ENCODE measurements at regions not wholly inside any gene's neighbourhood (a gene's known extent, or its start where the extent isn't known, plus 50 kb on each side); places are given as distances from the start of the nearest gene placed in this dataset.

DNA sequence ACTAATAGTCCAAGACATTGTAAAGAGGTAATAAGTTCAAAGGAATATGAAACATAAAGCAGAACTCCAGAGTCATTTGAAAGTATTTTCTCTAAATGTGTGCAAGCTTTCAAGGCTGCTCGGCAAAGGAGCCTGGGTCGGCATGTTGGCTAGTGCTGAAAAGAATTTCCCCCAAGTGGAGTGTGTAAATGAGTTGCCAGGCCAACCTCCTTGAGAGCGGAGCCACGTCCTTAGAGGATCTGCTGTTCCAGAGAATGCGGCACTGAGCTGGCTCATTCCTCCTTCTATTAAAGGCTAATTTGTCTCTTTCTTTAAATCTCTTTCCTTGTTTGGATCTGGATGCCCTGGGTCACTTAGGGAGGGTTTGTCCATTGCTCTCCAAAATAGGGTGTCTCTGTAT, 127.5 kb downstream of the RDH14 start:
- DNase-seq (ENCODE audit: low spot score), result no peak
- intact Hi-C loops (cut with DNase I), result no loop called here

DNA sequence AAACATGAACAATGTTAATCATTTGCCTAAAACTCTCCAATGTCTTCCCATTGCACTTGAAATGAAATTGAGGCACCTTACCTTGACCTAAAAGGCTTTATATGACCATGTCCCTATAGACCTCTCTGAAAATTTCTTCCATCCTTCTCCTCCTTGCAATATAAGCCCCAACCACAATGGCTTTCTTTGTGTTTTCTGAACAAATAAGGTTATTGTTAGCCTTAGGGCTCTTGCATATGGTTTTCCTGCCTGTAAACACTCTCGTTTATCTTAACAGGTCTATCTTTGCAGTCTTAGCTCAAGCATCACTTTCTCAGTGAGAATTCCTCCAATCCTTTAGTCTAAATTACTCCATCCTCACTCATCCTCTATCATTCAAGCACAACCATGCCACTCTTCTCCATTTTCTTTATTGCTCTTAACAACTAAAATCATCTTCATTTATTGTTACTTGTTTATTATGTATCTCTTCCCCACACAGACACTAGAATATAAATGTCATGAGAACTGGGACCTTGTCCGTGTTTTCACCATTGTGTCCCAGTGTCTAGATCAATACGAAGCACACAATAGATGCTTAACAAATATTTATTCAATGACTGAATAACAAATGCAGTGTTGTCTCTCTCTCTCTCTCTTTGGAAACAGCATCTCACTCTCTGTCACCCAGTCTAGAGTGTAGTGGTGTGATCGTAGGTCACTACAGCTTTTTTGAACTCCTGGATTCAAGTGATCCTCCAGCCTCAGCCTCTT, 129.3 kb downstream of the RDH14 start:
- intact Hi-C loops (cut with DNase I), result no loop called here
- no peak for DNase-seq (ENCODE audit: low spot score)

DNA sequence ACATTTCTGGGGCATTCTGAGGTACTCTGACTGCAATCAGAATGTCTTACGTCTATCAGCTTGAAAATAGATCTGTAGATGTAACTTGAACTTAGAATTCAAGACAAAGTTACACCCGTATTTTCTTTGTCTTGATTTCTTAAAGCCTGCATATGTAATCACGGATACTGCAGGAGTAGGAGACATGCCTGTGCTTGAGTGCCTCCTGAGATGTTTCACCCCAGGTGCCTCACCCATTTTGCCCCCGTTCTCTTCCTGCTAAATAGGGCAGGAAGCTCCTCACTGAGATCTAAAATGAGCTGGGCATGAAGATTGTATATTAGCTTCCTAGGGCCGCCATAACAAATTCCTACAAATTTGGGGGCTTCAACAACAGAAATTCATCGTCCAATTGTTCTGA, 131.9 kb downstream of the RDH14 start:
- no peak for DNase-seq (ENCODE audit: low spot score)
- intact Hi-C loops (cut with DNase I), result no loop called here

DNA sequence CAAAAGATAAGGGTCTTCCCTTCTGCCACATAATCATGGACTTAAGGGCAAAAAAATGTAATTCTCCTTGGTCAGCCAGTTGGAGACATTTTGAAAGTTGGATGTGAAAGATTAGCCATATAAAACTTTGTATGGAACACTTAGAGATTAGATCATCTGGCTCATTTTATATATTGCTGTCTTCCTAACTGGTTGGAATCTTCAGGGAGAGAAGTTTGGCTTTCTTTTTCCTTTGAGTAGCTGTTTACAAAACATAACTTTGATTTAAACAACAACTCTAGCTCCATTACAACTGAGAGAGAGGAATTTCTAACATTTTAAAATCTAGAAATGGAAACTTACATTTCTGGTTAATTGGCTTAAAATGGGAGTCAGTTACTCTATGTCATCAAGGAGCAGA, 132.7 kb downstream of the RDH14 start:
- intact Hi-C loops (cut with DNase I), result no loop called here
- DNase-seq (ENCODE audit: low spot score), result no peak

GRCh38 chr2:18426174-18426573, 134.3 kb downstream of the RDH14 start:
- DNase-seq (ENCODE audit: low spot score), result no peak
- intact Hi-C loops (cut with DNase I), result no loop called here

DNA sequence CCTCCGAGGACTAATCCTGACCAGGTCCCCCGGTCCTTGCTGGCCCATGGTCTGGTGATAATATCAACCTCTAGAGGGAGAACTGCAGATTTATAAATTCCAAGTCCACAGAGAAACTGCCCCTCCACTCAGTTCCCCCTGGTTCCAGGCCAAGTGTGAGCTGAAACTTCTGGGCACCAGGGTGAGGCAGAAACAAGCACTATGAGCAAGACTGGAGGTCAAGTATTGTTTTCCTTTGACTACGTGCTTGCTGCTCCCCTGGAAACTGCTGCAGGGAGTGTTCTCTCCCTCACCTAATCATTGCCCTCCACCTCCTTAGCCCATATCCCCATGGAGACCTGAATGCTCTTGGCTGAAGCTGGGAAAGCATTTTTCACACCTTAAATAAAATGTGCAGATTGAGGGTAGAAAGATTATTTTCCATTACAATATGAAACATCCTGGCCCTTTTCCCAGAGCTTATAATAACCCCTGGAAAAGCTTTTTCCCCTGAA, 135.2 kb downstream of the RDH14 start:
- intact Hi-C loops (cut with DNase I), result no loop called here
- DNase-seq (ENCODE audit: low spot score), result no peak

DNA sequence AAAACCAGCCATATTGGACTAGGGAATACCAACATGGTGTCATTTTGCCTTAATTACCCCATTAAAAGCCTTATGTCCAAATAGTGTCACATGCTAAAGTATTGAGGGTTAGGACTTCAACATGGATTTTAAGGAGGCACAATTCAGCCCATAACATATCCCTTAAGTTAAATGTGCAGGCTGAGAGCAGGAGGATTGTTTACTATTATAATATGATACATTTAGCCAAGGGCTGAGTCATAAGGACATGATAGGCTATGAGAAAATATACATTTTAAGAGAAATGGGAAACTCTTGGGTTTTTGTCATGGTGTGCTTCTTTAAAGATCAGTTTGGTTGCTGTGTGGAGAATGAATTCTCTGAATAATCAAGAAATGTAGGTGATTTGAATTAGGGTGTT, 136.8 kb downstream of the RDH14 start:
- intact Hi-C loops (cut with DNase I), result no loop called here

GRCh38 chr2:18422432-18423165, 137.9 kb downstream of the RDH14 start:
- DNase-seq (ENCODE audit: low spot score), result no peak
- intact Hi-C loops (cut with DNase I), result no loop called here

More for the DNA sequence above, 136.8 kb downstream of the RDH14 start:
- DNase-seq (ENCODE audit: low spot score), result no peak

- no peak for DNase-seq (ENCODE audit: low spot score)
- intact Hi-C loops (cut with DNase I), result no loop called here
Observed at GRCh38 chr2:18413676-18414396, 146.6 kb downstream of the RDH14 start.

DNA sequence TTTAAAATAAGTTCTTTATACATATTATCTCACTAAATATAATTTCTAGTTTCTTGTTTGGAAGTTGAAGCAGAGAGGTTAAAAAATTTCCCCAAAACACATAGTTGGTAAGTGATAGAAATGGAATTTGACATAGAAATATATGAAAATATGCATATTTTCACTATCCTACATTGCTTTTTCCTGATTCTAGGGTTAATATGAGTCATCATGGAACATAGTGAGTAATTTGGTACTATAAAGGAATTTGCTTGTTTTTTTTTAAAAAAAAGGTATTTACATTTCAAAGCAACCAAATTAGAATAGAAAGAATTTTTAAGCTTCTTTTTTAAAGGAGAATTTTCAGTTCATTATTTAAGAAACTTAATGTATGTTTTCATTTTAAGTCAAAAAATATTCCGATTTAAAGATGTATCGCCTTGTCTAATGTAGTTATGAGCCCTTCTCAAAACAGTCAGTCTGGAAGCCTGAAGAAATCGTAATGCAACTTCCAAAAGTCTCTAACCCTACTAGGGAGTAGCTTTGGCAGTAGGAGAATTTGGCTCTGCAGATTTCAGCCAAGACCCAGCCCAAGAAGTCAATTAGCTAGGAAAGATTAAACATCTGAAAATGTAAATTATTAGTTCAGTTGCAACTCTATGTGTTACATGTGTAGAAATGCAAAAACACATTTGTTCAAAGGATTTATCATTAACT, 147.3 kb downstream of the RDH14 start:
- no peak for DNase-seq (ENCODE audit: low spot score)
- intact Hi-C loops (cut with DNase I), result no loop called here

DNA sequence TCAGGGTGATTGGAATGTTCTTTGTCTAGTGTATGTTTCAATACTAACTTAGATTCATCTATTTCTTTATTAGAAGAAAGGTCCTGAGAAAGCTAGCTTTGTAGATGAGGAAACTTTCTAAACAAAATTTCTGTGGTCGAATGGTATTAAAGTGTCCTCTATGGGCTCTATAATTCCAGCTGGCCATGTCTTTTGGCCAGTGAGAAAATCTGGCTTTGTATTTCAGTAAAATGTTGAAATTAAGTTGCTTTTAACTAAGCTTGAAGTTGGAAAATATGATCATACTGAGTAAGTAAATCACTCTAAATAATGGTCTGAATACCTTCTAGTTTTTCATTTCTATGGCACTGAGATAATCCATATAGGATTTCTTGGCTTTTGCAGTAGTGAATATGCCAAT, 148.8 kb downstream of the RDH14 start:
- no peak for DNase-seq (ENCODE audit: low spot score)
- intact Hi-C loops (cut with DNase I), result no loop called here

DNA sequence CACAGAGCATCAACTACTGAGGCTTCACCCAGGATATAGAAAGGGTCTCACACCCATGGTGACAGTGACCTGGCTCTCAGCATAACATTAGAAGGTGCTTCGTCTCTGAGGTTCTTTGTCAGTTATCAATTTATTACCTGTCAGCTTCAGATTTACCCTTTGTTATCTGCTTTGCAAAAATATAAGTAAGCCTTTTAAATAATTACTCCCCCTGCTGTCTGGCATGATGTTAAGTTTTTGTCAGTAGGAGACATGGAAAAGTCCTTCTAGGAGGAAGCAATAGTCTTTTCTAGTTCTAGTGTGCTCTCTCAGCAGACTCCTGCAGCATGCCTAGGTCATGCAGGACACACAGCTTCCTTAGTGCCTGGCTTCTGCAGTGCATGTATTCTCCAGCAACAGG, 149.9 kb downstream of the RDH14 start:
- no peak for DNase-seq (ENCODE audit: low spot score)
- intact Hi-C loops (cut with DNase I), result no loop called here

- no peak for DNase-seq (ENCODE audit: low spot score)
- intact Hi-C loops (cut with DNase I), result no loop called here
Observed at GRCh38 chr2:18408638-18409037, 151.8 kb downstream of the RDH14 start.

GRCh38 chr2:18406219-18406618, 154.2 kb downstream of the RDH14 start:
- intact Hi-C loops (cut with DNase I), result no loop called here

GRCh38 chr2:18404708-18405107, 155.7 kb downstream of the RDH14 start:
- no peak for DNase-seq (ENCODE audit: low spot score)
- intact Hi-C loops (cut with DNase I), result no loop called here

More at GRCh38 chr2:18406219-18406618, 154.2 kb downstream of the RDH14 start:
- DNase-seq (ENCODE audit: low spot score), result no peak

GRCh38 chr2:18403921-18404522, 156.4 kb downstream of the RDH14 start:
- intact Hi-C loops (cut with DNase I), result no loop called here
- no peak for DNase-seq (ENCODE audit: low spot score)

- intact Hi-C loops (cut with DNase I), result no loop called here
- no peak for DNase-seq (ENCODE audit: low spot score)
Observed at GRCh38 chr2:18402831-18403230, 157.6 kb downstream of the RDH14 start.

- intact Hi-C loops (cut with DNase I), result no loop called here
- no peak for DNase-seq (ENCODE audit: low spot score)
Observed at GRCh38 chr2:18401471-18401870, 159.0 kb downstream of the RDH14 start.

- DNase-seq (ENCODE audit: low spot score), result no peak
- intact Hi-C loops (cut with DNase I), result no loop called here
Observed at GRCh38 chr2:18399601-18400000, 160.9 kb downstream of the RDH14 start.
